Vagina (tissue), 2 donors: ENCODE measurements at regions not wholly inside any gene's neighbourhood (a gene's known extent, or its start where the extent isn't known, plus 50 kb on each side); places are given as distances from the start of the nearest gene placed in this dataset.

ENCODE experiments used
- CTCF ChIP-seq, 3 experiments: fragments of 450-650 bp in 2 of 3; fragments of 200-600 bp in 1 of 3; sonication (generic) in 1 of 3; IDR thresholded peaks; one replicate each; pipeline ENCODE4 v1.5.1; 2017 to 2019; ENCODE audit warnings: antibody characterized with exemption in 3 of 3, mild to moderate bottlenecking in 2 of 3, moderate library complexity in 2 of 3
- POLR2A ChIP-seq, 2 donors: fragments of 450-650 bp; IDR thresholded peaks; one replicate each; pipeline ENCODE4 v1.6.1; 2017; ENCODE audit warnings: antibody characterized with exemption in 2 of 2, mild to moderate bottlenecking in 2 of 2, moderate library complexity in 2 of 2
- POLR2AphosphoS5 ChIP-seq, 2 donors: sonication (generic); formaldehyde crosslinking; IDR thresholded peaks; one replicate each; pipeline ENCODE4 v1.9.0; 2017; ENCODE audit warnings: antibody characterized with exemption in 2 of 2, mild to moderate bottlenecking in 2 of 2, low read depth in 1 of 2; ENCODE audit not compliant: insufficient read depth in 1 of 2

- TF ChIP-seq CTCF (IDR thresholded peaks at IDR 0.05) = no peak
- TF ChIP-seq POLR2AphosphoS5 (IDR thresholded peaks at IDR 0.05; ENCODE audit: insufficient read depth in 1 of 2, low read depth in 1 of 2) = no peak
- no peak for TF ChIP-seq POLR2A (IDR thresholded peaks at IDR 0.05)
Observed at GRCh38 chr7:41571573-41571972, 131.3 kb downstream of the INHBA start.
